ENCODE measurements at regions not wholly inside any gene's neighbourhood (a gene's known extent, or its start where the extent isn't known, plus 50 kb on each side); places are given as distances from the start of the nearest gene placed in this dataset.
"Not testable (repeated sequence)": the region's sequence is repeated elsewhere in the genome, so short reads cannot be mapped to it uniquely, and the experiment has no call there.

- no peak for DNase-seq (ENCODE audit: low read depth)
These were observed 139.9 kb upstream of the ELL2 start for GRCh38 chr5:96101358-96102089.

- not testable (repeated sequence) for DNase-seq (ENCODE audit: low read depth)
These were observed 135.8 kb upstream of the ELL2 start for GRCh38 chr5:96097488-96097887.

- peak; percentile 62 for DNase-seq (ENCODE audit: low read depth)
These were observed 135.1 kb upstream of the ELL2 start for GRCh38 chr5:96096724-96097123.

- no peak for DNase-seq (ENCODE audit: low read depth)
These were observed 133.3 kb upstream of the ELL2 start for GRCh38 chr5:96094904-96095303.

- DNase-seq (ENCODE audit: low read depth), result peak; percentile 90
These were observed 132.3 kb upstream of the ELL2 start for GRCh38 chr5:96093890-96094381.

- no peak for DNase-seq (ENCODE audit: low read depth)
These were observed 131.7 kb upstream of the ELL2 start for GRCh38 chr5:96093340-96093739.

DNA sequence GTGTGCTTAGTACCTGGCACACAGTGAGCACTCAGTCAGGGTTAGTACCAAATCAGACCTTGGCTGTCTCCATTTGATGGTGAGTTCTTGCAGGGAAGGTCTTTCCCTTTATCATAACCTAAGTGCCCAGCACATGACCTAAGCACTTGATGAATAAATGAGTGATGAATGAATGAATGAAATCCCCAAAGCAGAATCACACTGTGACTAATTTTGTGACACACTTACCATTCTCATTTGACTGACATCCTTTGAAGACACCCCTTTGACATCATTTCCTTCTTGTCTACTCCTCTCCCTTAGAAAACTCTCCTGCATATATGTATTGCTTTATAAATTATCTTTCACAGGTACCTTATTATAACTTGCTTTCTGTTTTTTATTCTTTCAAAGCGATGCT lies 130.2 kb upstream of the ELL2 start:
- DNase-seq (ENCODE audit: low read depth), result no peak

GRCh38 chr5:96090215-96090614 lies 128.6 kb upstream of the ELL2 start:
- DNase-seq (ENCODE audit: low read depth), result peak; percentile 52

DNA sequence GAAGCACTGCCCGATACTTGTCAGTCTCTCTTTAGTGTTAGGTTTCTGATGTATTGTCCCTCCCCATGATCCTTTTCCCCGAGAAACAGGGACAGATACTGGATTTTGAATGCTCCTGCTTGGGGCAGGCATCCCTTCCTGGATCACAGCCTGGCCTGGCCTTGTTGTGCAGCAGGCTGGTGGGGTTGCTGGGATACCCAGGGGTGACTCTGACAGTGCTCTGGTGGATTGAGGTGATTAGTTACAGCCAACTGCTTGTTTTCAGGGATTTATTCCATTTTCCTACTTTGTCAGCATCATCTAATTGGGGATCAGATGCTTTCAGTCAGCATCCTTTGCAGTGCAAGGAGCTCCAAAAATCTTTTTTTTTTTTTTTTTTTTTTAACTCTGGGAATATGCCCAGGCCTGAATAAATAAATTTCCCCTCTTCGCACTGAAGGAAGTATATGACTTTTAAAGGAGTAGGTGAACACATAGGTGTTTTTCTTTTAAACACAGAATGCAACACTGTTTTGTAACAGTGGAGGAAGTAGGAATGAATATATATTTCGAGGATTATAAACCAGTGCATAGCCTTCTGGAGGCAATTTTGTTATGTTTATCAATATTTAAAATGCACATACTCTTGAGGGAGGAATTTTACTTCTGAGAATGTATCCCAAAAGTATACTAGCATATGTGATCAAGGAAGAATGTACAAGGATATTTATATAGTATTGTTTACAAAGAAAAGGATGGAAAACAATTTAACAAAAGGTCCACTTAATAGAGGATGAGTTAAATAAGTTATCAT lies 127.3 kb upstream of the ELL2 start:
- DNase-seq (ENCODE audit: low read depth), result no peak

DNA sequence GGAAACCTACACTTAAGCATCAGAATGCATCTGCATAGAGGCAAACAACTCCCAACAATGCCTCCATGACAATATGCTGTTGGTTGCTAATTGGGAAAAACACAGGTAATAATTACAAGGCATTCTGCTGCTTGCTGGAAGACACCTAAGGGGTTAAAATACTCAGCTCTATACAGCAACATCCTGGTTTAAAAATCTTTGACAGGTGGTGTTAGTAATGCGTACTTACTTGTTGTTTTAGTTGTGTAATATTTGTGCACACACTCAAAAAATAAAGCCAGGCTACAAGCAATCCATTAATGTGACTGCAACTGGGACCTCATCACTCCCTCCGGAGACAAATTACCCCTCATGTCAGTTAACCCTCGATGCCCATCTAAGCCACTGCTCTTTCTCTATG lies 126.3 kb upstream of the ELL2 start:
- DNase-seq (ENCODE audit: low read depth), result no peak

DNA sequence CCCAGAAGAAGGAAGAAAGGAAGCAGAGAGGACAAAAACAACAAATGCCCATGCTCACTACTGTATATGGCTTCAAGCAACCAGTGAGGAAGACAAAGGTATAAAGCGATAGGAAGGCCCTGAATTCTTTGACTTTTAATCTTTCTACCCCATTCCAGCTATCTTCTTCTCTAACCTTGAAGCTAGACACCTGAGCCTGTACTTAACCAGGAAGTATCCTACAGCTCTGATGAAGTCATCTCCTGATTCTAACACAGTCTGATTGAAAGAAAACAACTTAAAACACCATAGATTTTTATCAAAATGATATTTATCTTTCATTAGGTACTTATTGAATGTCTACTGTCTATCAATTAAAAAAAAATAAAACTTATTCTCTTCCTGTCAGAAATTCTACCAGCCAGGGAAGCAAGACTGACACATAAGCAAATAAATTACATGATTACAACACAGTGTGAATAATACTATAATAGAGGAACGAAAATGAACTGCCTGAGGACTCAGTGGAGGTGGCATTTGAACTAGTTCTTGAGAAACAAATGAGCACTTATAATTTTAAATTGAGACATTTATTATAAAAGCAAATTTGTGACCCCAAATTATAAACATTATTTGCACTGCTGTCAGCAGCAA lies 123.3 kb upstream of the ELL2 start:
- DNase-seq (ENCODE audit: low read depth), result peak; percentile 58

- DNase-seq (ENCODE audit: low read depth), result peak; percentile 88
These were observed 121.8 kb upstream of the ELL2 start for GRCh38 chr5:96083361-96083881.

DNA sequence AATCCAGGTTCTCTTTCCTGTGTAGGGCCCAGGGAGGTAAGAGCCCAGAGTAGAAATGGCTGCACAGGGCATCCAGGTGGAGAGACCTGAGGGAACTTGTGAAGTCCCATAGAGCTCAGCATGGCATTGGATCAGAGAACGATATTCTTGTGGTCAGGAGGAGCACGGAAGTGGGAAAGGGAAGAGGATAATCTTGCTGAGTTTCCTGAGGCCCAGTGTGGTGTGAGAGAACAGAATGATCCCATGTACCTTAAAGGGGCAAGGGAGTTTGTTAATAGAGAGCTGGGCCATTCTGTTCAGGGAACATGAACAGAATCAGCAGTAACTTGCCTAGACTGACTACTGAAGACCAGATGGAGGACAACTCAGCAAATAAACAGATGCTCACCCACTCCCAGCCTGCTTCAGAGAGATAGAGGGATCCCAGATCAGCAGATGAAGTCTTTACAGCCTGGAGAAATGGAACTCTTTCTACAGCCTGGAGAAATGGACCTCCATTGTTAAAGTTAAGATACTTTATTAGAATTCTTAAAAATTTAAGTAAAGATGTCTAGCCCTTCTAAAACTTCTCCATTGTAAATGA lies 119.7 kb upstream of the ELL2 start:
- peak; percentile 62 for DNase-seq (ENCODE audit: low read depth)

DNA sequence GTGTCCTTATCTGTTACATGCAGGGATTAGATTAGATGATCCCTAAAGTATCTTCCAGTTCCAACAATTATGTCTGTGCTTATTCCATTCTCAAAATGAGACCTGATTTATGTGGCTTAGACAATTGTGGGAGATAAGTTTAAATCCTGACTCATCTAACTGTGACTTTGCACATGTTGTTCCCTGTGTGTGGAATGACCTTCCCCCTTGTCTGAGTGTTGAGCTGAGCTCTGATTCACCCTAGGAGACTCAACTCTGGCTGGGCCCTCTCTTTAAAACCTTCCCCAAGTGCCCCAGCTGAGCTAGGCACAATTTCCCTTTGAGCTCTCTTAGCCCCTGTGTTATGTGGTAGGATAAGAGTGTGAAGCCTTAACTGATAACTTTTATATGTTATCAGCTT lies 118.9 kb upstream of the ELL2 start:
- DNase-seq (ENCODE audit: low read depth), result peak; percentile 92

GRCh38 chr5:96079962-96080361 lies 118.3 kb upstream of the ELL2 start:
- no peak for DNase-seq (ENCODE audit: low read depth)

DNA sequence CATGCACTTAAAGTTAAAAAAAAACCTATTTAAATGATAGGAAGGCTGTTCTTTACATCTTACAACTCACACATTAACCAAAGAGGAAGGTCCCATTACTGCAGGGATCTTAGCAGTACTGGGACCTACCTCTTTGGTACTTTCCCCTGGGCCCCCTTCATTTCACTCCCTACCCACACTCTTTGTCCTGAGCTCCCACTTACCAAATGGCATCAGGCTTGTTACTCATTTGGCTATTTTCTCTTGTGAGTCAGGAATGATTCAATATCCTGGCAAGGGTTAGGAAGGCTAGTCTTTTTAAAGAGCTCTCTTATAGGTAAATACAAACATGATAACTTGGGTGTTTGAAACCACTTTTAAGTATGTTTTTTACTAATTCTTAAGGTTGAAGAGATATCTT lies 117.4 kb upstream of the ELL2 start:
- DNase-seq (ENCODE audit: low read depth), result peak; percentile 97

GRCh38 chr5:96076451-96076850 lies 114.8 kb upstream of the ELL2 start:
- DNase-seq (ENCODE audit: low read depth), result no peak

DNA sequence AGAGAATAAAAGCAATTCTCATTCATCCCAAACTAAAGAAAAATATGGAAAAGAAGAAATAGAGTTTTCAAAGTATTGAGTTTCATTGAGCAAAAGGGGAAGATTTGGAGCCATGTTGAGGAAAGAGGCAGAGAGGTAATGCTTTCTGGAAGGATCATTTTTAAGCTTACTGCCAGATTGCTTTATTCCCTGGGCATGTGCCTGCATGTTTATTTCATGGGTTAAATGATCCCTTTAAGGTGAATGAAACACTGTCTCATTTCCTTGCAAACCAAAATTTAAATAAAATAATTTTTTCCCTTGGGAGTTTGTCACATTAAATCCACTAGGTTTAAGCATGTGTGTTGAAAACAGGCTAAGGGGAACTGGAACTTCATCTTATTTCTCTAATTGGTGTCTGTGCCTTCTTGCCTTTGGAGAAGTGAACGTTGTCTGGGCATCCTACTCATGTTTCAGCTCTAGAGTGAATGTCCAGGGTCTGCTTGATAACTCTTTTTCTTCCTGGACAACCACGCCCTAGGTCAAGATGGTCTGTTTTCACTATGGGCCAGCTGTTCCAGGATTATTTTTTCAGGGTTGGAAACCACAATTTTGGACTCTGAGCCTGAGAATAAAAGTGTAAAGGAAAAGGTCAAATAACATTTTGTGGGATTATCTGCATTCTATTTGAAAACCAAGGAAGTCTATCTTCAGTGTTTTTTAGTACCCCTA lies 114.1 kb upstream of the ELL2 start:
- DNase-seq (ENCODE audit: low read depth), result no peak

- DNase-seq (ENCODE audit: low read depth), result peak; percentile 56
These were observed 113.2 kb upstream of the ELL2 start for GRCh38 chr5:96074870-96075269.

DNA sequence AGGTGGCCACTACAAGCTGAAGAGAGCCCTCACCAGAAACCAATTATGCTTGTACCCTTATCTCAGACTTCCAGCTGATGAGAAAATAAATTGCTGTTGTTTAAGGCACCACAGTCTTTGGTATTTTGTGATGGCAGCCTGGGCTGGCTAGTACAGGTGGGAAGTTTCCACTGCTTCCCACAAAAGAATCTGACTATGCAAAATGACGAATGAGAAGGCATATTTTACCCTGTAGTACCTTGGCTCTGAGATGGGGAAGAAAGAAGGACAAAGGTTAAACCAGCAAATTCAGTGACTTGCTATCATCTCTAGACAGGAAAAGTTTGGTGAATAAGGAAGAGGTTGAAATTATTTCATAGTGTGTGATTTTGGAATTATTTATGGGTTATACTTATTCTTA lies 112.8 kb upstream of the ELL2 start:
- DNase-seq (ENCODE audit: low read depth), result no peak

DNA sequence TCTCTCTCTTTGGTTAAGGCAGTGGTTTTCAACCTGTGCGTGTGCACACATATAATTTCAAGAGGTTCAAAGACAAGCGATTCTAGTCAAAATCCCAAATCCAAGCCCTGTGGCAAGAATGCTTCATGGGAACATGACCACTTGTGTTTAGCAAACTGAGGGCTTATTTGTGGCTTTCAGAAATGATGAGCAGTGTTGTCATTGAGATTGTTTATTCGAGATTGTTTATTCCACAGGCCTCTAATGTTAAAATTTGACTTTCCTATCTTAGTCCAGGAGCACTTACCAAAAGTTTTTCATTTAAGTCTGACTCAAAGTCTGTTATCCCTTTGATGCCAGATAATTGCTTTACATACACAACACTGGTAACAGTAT lies 111.1 kb upstream of the ELL2 start:
- DNase-seq (ENCODE audit: low read depth), result peak; percentile 71

All from M059J (cell line).